Panc1 (cell line): ENCODE measurements at regions not wholly inside any gene's neighbourhood (a gene's known extent, or its start where the extent isn't known, plus 50 kb on each side); places are given as distances from the start of the nearest gene placed in this dataset.

Experiments
- ATAC-seq: fragments of 200-7000 bp; cut with Tn5 transposase; 2 replicates; pipeline ENCODE4 v1.9.1; 2020; ENCODE audit warnings: mild to moderate bottlenecking, moderate library complexity
- BruUV-seq: library from RNA; stranded (reverse); fragments of 400-500 nt; replicated peaks from 2 replicates; lab custom pipeline; 2021; lab: Mats Ljungman, UMichigan
- CTCF ChIA-PET: fragments of 300-600 bp; sonication (Branson Sonifier 250); formaldehyde crosslinking; loops from one replicate; lab custom pipeline; 2022; ENCODE audit warnings: antibody characterized with exemption; lab: Charles Lee
- POLR2A ChIA-PET: fragments of 300-600 bp; sonication (Branson Sonifier 250); formaldehyde crosslinking; loops from one replicate; lab custom pipeline; 2022; ENCODE audit warnings: antibody characterized with exemption; lab: Charles Lee
- DNase-seq: peaks from one replicate; pipeline ENCODE4 v3.0.0-alpha.2; 2010; ENCODE audit warnings: low read depth, low spot score
- H3K27ac ChIP-seq: 2 replicates; pipeline ENCODE4 v1.5.1; 2011; ENCODE audit warnings: mild to moderate bottlenecking, low read length, inconsistent platforms
- H3K27me3 ChIP-seq: fragments of 200-500 bp; sonication (Bioruptor generic); 2 replicates; pipeline ENCODE4 v1.6.0; 2014; ENCODE audit warnings: low read length, inconsistent platforms; ENCODE audit not compliant: control insufficient read depth, insufficient read depth
- H3K36me3 ChIP-seq: fragments of 200-500 bp; sonication (Bioruptor generic); 2 replicates; pipeline ENCODE4 v1.5.1; 2014; ENCODE audit warnings: inconsistent platforms, mild to moderate bottlenecking, low read length, moderate library complexity; ENCODE audit not compliant: control insufficient read depth, insufficient read depth
- H3K4me1 ChIP-seq: 2 replicates; pipeline ENCODE4 v1.5.1; 2011; ENCODE audit warnings: inconsistent platforms, mild to moderate bottlenecking, low read length, moderate library complexity; ENCODE audit not compliant: control insufficient read depth, insufficient read depth
- H3K4me3 ChIP-seq, 2 experiments: 2 replicates each; pipeline ENCODE4 v1.5.1; 2011 to 2012; ENCODE audit warnings: low read depth in 2 of 2, low read length in 2 of 2, mild to moderate bottlenecking in 2 of 2, inconsistent platforms in 1 of 2, moderate library complexity in 1 of 2
- H3K9me3 ChIP-seq: fragments of 200-500 bp; sonication (Bioruptor generic); 2 replicates; pipeline ENCODE4 v1.5.1; 2014; ENCODE audit warnings: low read depth, mild to moderate bottlenecking, inconsistent platforms, low read length, moderate library complexity; ENCODE audit not compliant: control insufficient read depth, insufficient read depth
- CTCF ChIP-seq: fragments of 450-650 bp; IDR thresholded peaks from 2 replicates; pipeline ENCODE4 v1.5.1; 2017; ENCODE audit warnings: mild to moderate bottlenecking
- POLR2AphosphoS5 ChIP-seq: IDR thresholded peaks from 2 replicates; pipeline ENCODE4 v1.6.1; 2012; ENCODE audit warnings: mild to moderate bottlenecking, low read depth, low read length, moderate library complexity
- REST ChIP-seq, 2 experiments: IDR thresholded peaks; 2 replicates each; pipeline ENCODE4 v1.6.1; 2011 to 2012; ENCODE audit warnings: low read depth in 2 of 2, control low read depth in 1 of 2, low read length in 1 of 2, mild to moderate bottlenecking in 1 of 2, moderate library complexity in 1 of 2; ENCODE audit not compliant: insufficient read depth in 1 of 2
- SIN3A ChIP-seq: IDR thresholded peaks from 2 replicates; pipeline ENCODE4 v1.6.1; 2012; ENCODE audit warnings: low read depth, mild to moderate bottlenecking, low read length, moderate library complexity, borderline replicate concordance; ENCODE audit not compliant: insufficient read depth
- TCF7L2 ChIP-seq: IDR thresholded peaks from 2 replicates; pipeline ENCODE4 v1.6.1; 2011; ENCODE audit warnings: mild to moderate bottlenecking, low read depth, low read length, inconsistent platforms
- in situ Hi-C: cut with HindIII; loops from 2 replicates; pipeline ENCODE4 v1.10.0; 2016; ENCODE audit warnings: low sequenced_read_pairs, low pct_unique_long_range_greater_than_20kb
- intact Hi-C: fragments of 100-400 bp; cut with micrococcal nuclease; formaldehyde crosslinking; loops from one replicate; pipeline ENCODE4 v1.10.0; 2022; ENCODE audit not compliant: unreplicated experiment

DNA sequence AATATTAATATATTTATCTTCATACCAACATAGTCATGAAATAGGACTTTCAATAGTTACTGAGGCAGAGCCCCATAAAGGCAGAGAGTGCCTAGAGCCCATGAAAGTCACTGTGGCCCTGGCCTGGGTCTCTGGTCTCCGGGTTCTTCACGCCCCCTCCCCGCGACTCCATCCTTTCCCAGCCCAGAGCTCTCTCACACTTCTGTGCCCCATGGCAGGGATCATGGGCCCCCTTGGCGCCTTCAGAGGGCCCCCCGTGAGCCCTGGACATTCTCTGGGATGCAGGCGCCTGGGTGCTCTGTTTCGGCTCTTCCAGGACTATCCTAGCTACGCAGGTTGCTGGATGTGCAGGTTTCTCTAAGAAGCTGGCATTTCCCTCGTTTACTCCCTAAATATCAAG lies 228.4 kb downstream of the TEX29 start:
- ATAC-seq (no peak), DNase-seq (no peak)
- ChIA-PET CTCF (no interaction called here), POLR2A (no interaction called here)
- H3K27ac ChIP-seq: no peak overlapping the region
- BruUV-seq: no TSS peak
- TF ChIP-seq TCF7L2 (no peak), REST (IDR thresholded peaks at IDR 0.05; ENCODE audit: insufficient read depth in 1 of 2, low read depth in 2 of 2, low read length in 1 of 2) (no peak), POLR2AphosphoS5 (no peak), SIN3A (no peak), CTCF (no peak)
- no peak overlapping the region for H3K4me3 ChIP-seq
- no peaks in the 10 kb centered on the region for H3K9me3 ChIP-seq
- no peaks in the 10 kb centered on the region for H3K27me3 ChIP-seq
- H3K4me1 ChIP-seq: no peaks in the 10 kb centered on the region
- no peaks in the 10 kb centered on the region for H3K36me3 ChIP-seq
- intact Hi-C loops (no loop called here), in situ Hi-C loops (no loop called here)

- in situ Hi-C loops: no loop called here
These were observed 229.0 kb downstream of the TEX29 start for GRCh38 chr13:111549464-111549863.

More at GRCh38 chr13:111549464-111549863, 229.0 kb downstream of the TEX29 start:
- Histone ChIP-seq H3K9me3 (no peaks in the 10 kb centered on the region), H3K36me3 (no peaks in the 10 kb centered on the region), H3K27me3 (no peaks in the 10 kb centered on the region), H3K4me3 (no peak overlapping the region), H3K4me1 (no peaks in the 10 kb centered on the region), H3K27ac (no peak overlapping the region)
- ATAC-seq (no peak), DNase-seq (no peak)
- intact Hi-C loops: no loop called here
- ChIA-PET CTCF (no interaction called here), POLR2A (no interaction called here)
- no TSS peak for BruUV-seq
- TF ChIP-seq CTCF (no peak), TCF7L2 (no peak), POLR2AphosphoS5 (no peak), SIN3A (no peak), REST (IDR thresholded peaks at IDR 0.05; ENCODE audit: insufficient read depth in 1 of 2, low read depth in 2 of 2, low read length in 1 of 2) (no peak)
